ENCODE measurements at regions not wholly inside any gene's neighbourhood (a gene's known extent, or its start where the extent isn't known, plus 50 kb on each side); places are given as distances from the start of the nearest gene placed in this dataset.

DNA sequence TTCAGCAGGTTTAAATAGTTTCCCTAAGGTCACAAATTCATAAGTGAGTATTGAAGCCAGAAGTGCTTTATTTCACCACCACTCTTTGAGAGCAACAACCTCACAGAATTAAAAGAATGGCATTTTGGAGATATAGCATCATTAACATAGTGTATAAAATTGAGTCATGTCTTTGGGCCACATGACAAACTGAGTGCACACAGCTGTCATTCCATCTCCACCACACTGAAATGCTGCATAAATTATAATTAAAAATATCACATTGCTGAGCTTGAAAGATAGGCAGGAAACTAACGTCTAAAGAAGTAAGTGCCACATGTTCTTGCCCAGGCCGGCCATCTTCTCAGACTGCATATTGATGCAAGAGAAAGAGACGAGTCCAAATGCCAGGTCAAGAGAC, 897.9 kb upstream of the CNTNAP5 start:
- TF ChIP-seq CTCF (IDR thresholded peaks at IDR 0.05; ENCODE audit: low read depth, low read length) (no peak), EZH2phosphoT487 (IDR thresholded peaks at IDR 0.05; ENCODE audit: low read depth) (no peak)

Data from OCI-LY3 (cell line).